ENCODE measurements at regions not wholly inside any gene's neighbourhood (a gene's known extent, or its start where the extent isn't known, plus 50 kb on each side); places are given as distances from the start of the nearest gene placed in this dataset.

GRCh38 chr4:53813998-53814397, 222.7 kb upstream of the LNX1 start:
- no peak for DNase-seq (ENCODE audit: extremely low spot score in 2 of 2)
- no peak for TF ChIP-seq POLR2AphosphoS5 (IDR thresholded peaks at IDR 0.05; ENCODE audit: insufficient read depth in 1 of 2, low read depth in 1 of 2)
- no peak for TF ChIP-seq POLR2A (IDR thresholded peaks at IDR 0.05)
- TF ChIP-seq CTCF (IDR thresholded peaks at IDR 0.05), result no peak
- H3K36me3 ChIP-seq, result no peaks in the 10 kb centered on the region
- H3K27me3 ChIP-seq, result no peaks in the 10 kb centered on the region
- intact Hi-C loops (cut with DNase I), result no loop called here
- H3K9me3 ChIP-seq, result no peaks in the 10 kb centered on the region
- no peak overlapping the region for H3K27ac ChIP-seq
- H3K4me3 ChIP-seq, result no peak overlapping the region
- H3K4me1 ChIP-seq, result no peaks in the 10 kb centered on the region

GRCh38 chr4:53810643-53811042, 219.4 kb upstream of the LNX1 start:
- no peaks in the 10 kb centered on the region for H3K36me3 ChIP-seq
- no peaks in the 10 kb centered on the region for H3K27me3 ChIP-seq
- no peak overlapping the region for H3K27ac ChIP-seq
- peak in 1 of 2 donors; percentile 54 for DNase-seq (ENCODE audit: extremely low spot score in 2 of 2)
- no peak for TF ChIP-seq POLR2AphosphoS5 (IDR thresholded peaks at IDR 0.05; ENCODE audit: insufficient read depth in 1 of 2, low read depth in 1 of 2)
- no peak for TF ChIP-seq CTCF (IDR thresholded peaks at IDR 0.05)
- TF ChIP-seq POLR2A (IDR thresholded peaks at IDR 0.05), result no peak
- intact Hi-C loops (cut with DNase I), result no loop called here
- no peak overlapping the region for H3K4me3 ChIP-seq
- H3K4me1 ChIP-seq, result no peaks in the 10 kb centered on the region
- H3K9me3 ChIP-seq, result no peaks in the 10 kb centered on the region

- H3K27me3 ChIP-seq, result no peaks in the 10 kb centered on the region
- no peak overlapping the region for H3K4me3 ChIP-seq
- intact Hi-C loops (cut with DNase I), result no loop called here
- TF ChIP-seq POLR2AphosphoS5 (IDR thresholded peaks at IDR 0.05; ENCODE audit: insufficient read depth in 1 of 2, low read depth in 1 of 2), result no peak
- no peak for TF ChIP-seq POLR2A (IDR thresholded peaks at IDR 0.05)
- TF ChIP-seq CTCF (IDR thresholded peaks at IDR 0.05), result no peak
- no peaks in the 10 kb centered on the region for H3K9me3 ChIP-seq
- H3K36me3 ChIP-seq, result no peaks in the 10 kb centered on the region
- no peaks in the 10 kb centered on the region for H3K4me1 ChIP-seq
- DNase-seq (ENCODE audit: extremely low spot score in 2 of 2), result peak in 1 of 2 donors; percentile 29
- H3K27ac ChIP-seq, result no peak overlapping the region
Measured at GRCh38 chr4:53809816-53810215, 218.5 kb upstream of the LNX1 start.

GRCh38 chr4:53805291-53805690, 214.0 kb upstream of the LNX1 start:
- Histone ChIP-seq H3K4me3 (no peak overlapping the region), H3K36me3 (no peaks in the 10 kb centered on the region), H3K4me1 (no peaks in the 10 kb centered on the region), H3K9me3 (no peaks in the 10 kb centered on the region), H3K27me3 (no peaks in the 10 kb centered on the region), H3K27ac (no peak overlapping the region)
- peak in 1 of 2 donors; percentile 62 for DNase-seq (ENCODE audit: extremely low spot score in 2 of 2)
- TF ChIP-seq CTCF (IDR thresholded peaks at IDR 0.05) (no peak), POLR2AphosphoS5 (IDR thresholded peaks at IDR 0.05; ENCODE audit: insufficient read depth in 1 of 2, low read depth in 1 of 2) (no peak), POLR2A (IDR thresholded peaks at IDR 0.05) (no peak)
- intact Hi-C loops (cut with DNase I), result no loop called here

- H3K4me3 ChIP-seq, result no peak overlapping the region
- DNase-seq (ENCODE audit: extremely low spot score in 2 of 2), result no peak
- H3K4me1 ChIP-seq, result no peaks in the 10 kb centered on the region
- H3K27me3 ChIP-seq, result no peaks in the 10 kb centered on the region
- no peak overlapping the region for H3K27ac ChIP-seq
- TF ChIP-seq CTCF (IDR thresholded peaks at IDR 0.05), result no peak
- TF ChIP-seq POLR2A (IDR thresholded peaks at IDR 0.05), result no peak
- TF ChIP-seq POLR2AphosphoS5 (IDR thresholded peaks at IDR 0.05; ENCODE audit: insufficient read depth in 1 of 2, low read depth in 1 of 2), result no peak
- intact Hi-C loops (cut with DNase I), result no loop called here
- H3K9me3 ChIP-seq, result no peaks in the 10 kb centered on the region
- H3K36me3 ChIP-seq, result no peaks in the 10 kb centered on the region
Measured at GRCh38 chr4:53804719-53805118, 213.4 kb upstream of the LNX1 start.
